GM12873 (cell line): ENCODE measurements at regions not wholly inside any gene's neighbourhood (a gene's known extent, or its start where the extent isn't known, plus 50 kb on each side); places are given as distances from the start of the nearest gene placed in this dataset.

ENCODE experiments used
- TF ChIP-seq, protein P1 (sequence below): IDR thresholded peaks from 2 replicates; pipeline ENCODE4 v1.5.1; 2012; ENCODE audit warnings: low read depth, mild to moderate bottlenecking, moderate library complexity, low read length, control low read depth; ENCODE audit not compliant: insufficient read depth; ENCODE audit errors: missing control alignments

DNA sequence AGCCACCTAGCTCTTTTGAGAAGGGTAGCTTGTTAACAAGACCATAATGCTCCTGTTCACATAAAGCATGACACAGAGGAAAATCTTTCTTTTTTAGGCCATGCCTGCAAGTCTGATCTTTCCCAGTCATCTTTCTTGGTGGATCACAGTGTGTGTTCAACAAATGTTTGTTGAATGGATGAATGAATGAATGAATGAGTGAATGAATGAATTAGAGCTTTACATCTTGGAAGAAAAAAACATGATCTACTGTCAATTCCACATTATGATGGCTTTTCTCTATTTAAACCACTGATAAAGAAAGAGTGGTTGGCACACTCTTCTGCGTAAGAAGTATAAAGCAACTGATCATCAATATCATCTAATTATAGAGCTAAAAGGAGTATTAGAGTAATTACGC, 148.7 kb downstream of the CCDC71L start:
- TF ChIP-seq, protein P1, sequence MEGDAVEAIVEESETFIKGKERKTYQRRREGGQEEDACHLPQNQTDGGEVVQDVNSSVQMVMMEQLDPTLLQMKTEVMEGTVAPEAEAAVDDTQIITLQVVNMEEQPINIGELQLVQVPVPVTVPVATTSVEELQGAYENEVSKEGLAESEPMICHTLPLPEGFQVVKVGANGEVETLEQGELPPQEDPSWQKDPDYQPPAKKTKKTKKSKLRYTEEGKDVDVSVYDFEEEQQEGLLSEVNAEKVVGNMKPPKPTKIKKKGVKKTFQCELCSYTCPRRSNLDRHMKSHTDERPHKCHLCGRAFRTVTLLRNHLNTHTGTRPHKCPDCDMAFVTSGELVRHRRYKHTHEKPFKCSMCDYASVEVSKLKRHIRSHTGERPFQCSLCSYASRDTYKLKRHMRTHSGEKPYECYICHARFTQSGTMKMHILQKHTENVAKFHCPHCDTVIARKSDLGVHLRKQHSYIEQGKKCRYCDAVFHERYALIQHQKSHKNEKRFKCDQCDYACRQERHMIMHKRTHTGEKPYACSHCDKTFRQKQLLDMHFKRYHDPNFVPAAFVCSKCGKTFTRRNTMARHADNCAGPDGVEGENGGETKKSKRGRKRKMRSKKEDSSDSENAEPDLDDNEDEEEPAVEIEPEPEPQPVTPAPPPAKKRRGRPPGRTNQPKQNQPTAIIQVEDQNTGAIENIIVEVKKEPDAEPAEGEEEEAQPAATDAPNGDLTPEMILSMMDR = no peak

GRCh38 chr7:106504645-106505044, 156.3 kb downstream of the CCDC71L start:
- TF ChIP-seq, protein P1 = no peak

DNA sequence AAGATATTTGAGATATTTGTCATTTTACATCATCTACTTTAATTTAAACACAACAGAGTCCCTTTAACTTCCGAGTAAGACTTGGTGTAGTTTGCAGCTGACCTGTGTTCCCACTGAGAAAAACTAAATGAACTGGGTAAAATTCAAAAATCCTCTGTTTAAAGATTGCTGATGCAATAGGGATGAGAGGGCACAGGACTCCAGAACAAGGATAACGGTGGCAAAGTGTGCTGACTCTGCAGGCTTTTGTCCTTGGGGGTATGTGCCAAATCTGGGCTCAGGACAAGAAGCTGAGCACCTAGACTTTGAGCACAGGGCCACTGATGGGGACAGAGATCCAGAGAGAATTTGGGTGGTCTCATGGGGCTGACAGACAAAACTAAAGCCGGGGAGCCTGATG, 156.8 kb downstream of the CCDC71L start:
- TF ChIP-seq, protein P1 = no peak

GRCh38 chr7:106503626-106504025, 157.3 kb downstream of the CCDC71L start:
- TF ChIP-seq, protein P1 = no peak

DNA sequence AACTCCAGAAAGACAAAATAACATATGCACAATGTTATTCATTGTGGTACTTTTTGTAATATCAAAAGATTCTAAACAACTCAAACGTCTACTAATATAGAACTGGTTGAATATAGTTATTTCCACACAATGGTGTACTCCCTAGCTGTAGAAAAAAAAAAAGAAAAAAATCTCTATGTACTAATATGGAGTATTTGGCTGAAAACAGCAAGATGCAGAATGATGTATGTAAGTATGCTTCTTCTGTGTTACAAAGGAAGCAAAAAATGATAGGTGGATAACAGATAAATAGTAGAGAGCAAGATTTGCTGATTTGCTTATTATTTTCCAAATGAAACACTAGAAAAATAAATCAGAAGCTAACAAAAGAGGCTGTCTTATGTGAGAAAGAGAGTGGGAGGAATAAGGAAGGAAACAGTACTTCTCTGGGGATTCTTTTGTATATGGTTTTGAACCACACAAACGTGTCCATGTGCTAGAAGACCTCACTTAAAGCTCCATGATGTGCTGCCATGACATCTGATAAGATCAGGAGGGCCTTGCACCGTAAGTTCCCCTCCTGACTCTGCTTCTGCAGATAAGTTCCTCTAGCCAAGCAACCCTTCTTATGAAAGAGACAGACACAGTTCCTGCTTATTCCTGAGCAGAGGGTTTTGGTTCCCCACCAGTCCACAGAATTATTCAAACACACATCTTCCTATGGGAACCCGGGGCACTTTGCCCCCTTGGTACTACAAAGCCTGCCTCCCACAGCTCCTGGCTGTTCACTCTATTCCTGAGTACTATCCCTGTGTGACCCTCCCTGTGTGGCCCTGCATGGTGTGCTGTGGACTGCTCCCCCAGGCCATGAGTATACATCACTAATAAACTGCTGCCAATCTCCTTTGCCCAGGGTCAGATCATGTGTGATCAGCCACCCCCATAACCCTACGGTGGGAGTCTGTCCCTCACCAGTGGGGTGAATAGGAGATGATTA, 159.1 kb downstream of the CCDC71L start:
- TF ChIP-seq, protein P1 = no peak

- TF ChIP-seq, protein P1 = no peak
These were observed 161.1 kb downstream of the CCDC71L start for GRCh38 chr7:106499897-106500296.

GRCh38 chr7:106493041-106493731, 167.8 kb downstream of the CCDC71L start:
- TF ChIP-seq, protein P1 = no peak
